NCI-H2081 treated with DMSO at 0.1 percent for 48 hours (cell line): ENCODE measurements at regions not wholly inside any gene's neighbourhood (a gene's known extent, or its start where the extent isn't known, plus 50 kb on each side); places are given as distances from the start of the nearest gene placed in this dataset.

Experiments used
- DNase-seq: peaks from one replicate; lab custom pipeline; 2025; lab: John Stamatoyannopoulos, UW

GRCh38 chr2:219692521-219692920, 65.1 kb downstream of the SLC4A3 start:
- no peak for DNase-seq

- no peak for DNase-seq
These were observed 67.8 kb downstream of the SLC4A3 start for GRCh38 chr2:219695145-219695709.

- no peak for DNase-seq
These were observed 70.6 kb downstream of the SLC4A3 start for GRCh38 chr2:219697811-219698747.

- no peak for DNase-seq
These were observed 71.5 kb downstream of the SLC4A3 start for GRCh38 chr2:219698748-219699439.

GRCh38 chr2:219699440-219699821, 72.0 kb downstream of the SLC4A3 start:
- DNase-seq, result no peak

- no peak for DNase-seq
These were observed 74.6 kb downstream of the SLC4A3 start for GRCh38 chr2:219701847-219702634.

GRCh38 chr2:219702796-219703545, 75.5 kb downstream of the SLC4A3 start:
- no peak for DNase-seq

GRCh38 chr2:219704878-219705277, 77.4 kb downstream of the SLC4A3 start:
- DNase-seq, result no peak

- DNase-seq, result no peak
These were observed 79.4 kb downstream of the SLC4A3 start for GRCh38 chr2:219706823-219707281.

- no peak for DNase-seq
These were observed 80.3 kb downstream of the SLC4A3 start for GRCh38 chr2:219707496-219708285.

- no peak for DNase-seq
These were observed 81.9 kb downstream of the SLC4A3 start for GRCh38 chr2:219709331-219709761.

- no peak for DNase-seq
These were observed 85.7 kb downstream of the SLC4A3 start for GRCh38 chr2:219713110-219713509.

- DNase-seq, result no peak
These were observed 87.4 kb downstream of the SLC4A3 start for GRCh38 chr2:219714681-219715400.

GRCh38 chr2:219718066-219718465, 90.6 kb downstream of the SLC4A3 start:
- DNase-seq, result no peak

- no peak for DNase-seq
These were observed 92.1 kb downstream of the SLC4A3 start for GRCh38 chr2:219719521-219719920.

- no peak for DNase-seq
These were observed 93.5 kb downstream of the SLC4A3 start for GRCh38 chr2:219720956-219721355.

GRCh38 chr2:219722276-219722879, 94.9 kb downstream of the SLC4A3 start:
- no peak for DNase-seq

GRCh38 chr2:219723311-219723710, 95.9 kb downstream of the SLC4A3 start:
- DNase-seq, result no peak

- no peak for DNase-seq
These were observed 97.2 kb downstream of the SLC4A3 start for GRCh38 chr2:219724628-219725027.
